ENCODE measurements at regions not wholly inside any gene's neighbourhood (a gene's known extent, or its start where the extent isn't known, plus 50 kb on each side); places are given as distances from the start of the nearest gene placed in this dataset.
A peak's percentile ranks its signal among the peaks of the same experiment; 100 is the strongest.

DNA sequence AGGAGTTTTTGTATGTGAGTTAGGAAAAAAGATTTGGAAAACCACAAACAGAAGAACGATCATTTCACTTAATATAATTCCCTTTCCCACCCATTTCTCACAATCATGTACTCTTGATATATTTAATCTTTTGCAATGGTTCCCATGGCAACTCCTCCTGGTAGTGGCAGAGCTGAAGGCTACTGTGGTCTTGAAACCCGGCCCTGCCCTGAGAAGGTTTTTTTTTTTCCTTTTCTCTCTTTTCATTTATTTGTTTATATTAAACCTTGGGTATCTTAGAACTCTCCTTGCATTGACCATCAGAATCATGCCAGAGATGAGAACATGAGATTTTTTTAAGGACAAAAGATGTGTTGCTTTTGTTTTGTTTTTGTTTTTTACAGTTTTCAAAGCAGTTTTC is 566.1 kb upstream of the NRP1 start:
- H3K9me3 ChIP-seq (ENCODE audit: low read depth, low read length): no peaks in the 10 kb centered on the region
- no peaks in the 10 kb centered on the region for H3K36me3 ChIP-seq (ENCODE audit: insufficient read depth, low read length)
- peak overlapping the region; percentile 56 for H3K4me2 ChIP-seq (ENCODE audit: insufficient read depth, low read length)
- H4K20me1 ChIP-seq (ENCODE audit: insufficient read depth, low read length): no peaks in the 10 kb centered on the region
- H3K27me3 ChIP-seq (ENCODE audit: insufficient read depth, low read length): peaks cover 6% of the 10 kb centered on the region
- no peak overlapping the region for H2AFZ ChIP-seq (ENCODE audit: low read length)
- no peak for TF ChIP-seq CTCF (IDR thresholded peaks at IDR 0.05; ENCODE audit: extremely low read depth, low read depth, low read length)
- H3K27ac ChIP-seq (ENCODE audit: low read depth, low read length): peak overlapping the region; percentile 67
- H3K4me3 ChIP-seq (ENCODE audit: insufficient read depth, low read length): no peak overlapping the region
- peaks cover 13% of the 10 kb centered on the region for H3K4me1 ChIP-seq (ENCODE audit: insufficient read depth, low read length)
- no peaks in the 10 kb centered on the region for H3K79me2 ChIP-seq (ENCODE audit: insufficient read depth, low read length)
- DNase-seq (ENCODE audit: insufficient read length, low spot score, missing footprints): no peak

GRCh38 chr10:33899578-33900531 is 565.4 kb upstream of the NRP1 start:
- Histone ChIP-seq H3K36me3 (ENCODE audit: insufficient read depth, low read length) (no peaks in the 10 kb centered on the region), H3K4me2 (ENCODE audit: insufficient read depth, low read length) (no peak overlapping the region), H3K4me3 (ENCODE audit: insufficient read depth, low read length) (no peak overlapping the region), H3K79me2 (ENCODE audit: insufficient read depth, low read length) (no peaks in the 10 kb centered on the region), H2AFZ (ENCODE audit: low read length) (no peak overlapping the region), H3K9me3 (ENCODE audit: low read depth, low read length) (no peaks in the 10 kb centered on the region), H3K27me3 (ENCODE audit: insufficient read depth, low read length) (peaks cover 3% of the 10 kb centered on the region), H4K20me1 (ENCODE audit: insufficient read depth, low read length) (no peaks in the 10 kb centered on the region), H3K27ac (ENCODE audit: low read depth, low read length) (no peak overlapping the region), H3K4me1 (ENCODE audit: insufficient read depth, low read length) (peaks cover 13% of the 10 kb centered on the region)
- no peak for DNase-seq (ENCODE audit: insufficient read length, low spot score, missing footprints)
- no peak for TF ChIP-seq CTCF (IDR thresholded peaks at IDR 0.05; ENCODE audit: extremely low read depth, low read depth, low read length)

DNA sequence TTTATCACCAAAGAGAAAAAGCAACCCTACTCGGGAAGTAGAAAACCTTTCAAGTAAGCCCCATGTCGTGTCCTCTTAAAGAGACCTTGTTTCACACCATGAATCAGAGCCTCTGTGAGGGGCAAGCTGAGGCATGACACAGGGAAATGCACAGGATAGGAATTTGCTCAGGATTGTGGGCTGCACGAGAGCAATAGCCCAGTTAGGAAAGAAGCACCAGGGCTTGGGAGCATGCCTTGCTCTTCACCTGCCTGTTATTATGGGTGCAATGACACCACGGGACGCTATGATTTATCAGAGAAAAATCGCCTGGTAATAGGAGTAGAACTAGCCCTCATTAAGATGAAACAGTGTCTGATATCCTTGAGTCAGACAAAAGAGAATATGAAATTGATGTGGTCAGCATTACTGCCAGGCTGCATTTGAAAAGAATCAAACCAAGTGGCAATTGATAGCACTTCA is 562.9 kb upstream of the NRP1 start:
- Histone ChIP-seq H3K9me3 (ENCODE audit: low read depth, low read length) (no peaks in the 10 kb centered on the region), H3K36me3 (ENCODE audit: insufficient read depth, low read length) (no peaks in the 10 kb centered on the region), H3K79me2 (ENCODE audit: insufficient read depth, low read length) (no peaks in the 10 kb centered on the region), H3K4me2 (ENCODE audit: insufficient read depth, low read length) (peak overlapping the region; percentile 19), H3K27me3 (ENCODE audit: insufficient read depth, low read length) (no peaks in the 10 kb centered on the region), H3K4me1 (ENCODE audit: insufficient read depth, low read length) (peaks cover 13% of the 10 kb centered on the region), H4K20me1 (ENCODE audit: insufficient read depth, low read length) (no peaks in the 10 kb centered on the region), H2AFZ (ENCODE audit: low read length) (no peak overlapping the region), H3K27ac (ENCODE audit: low read depth, low read length) (no peak overlapping the region), H3K4me3 (ENCODE audit: insufficient read depth, low read length) (no peak overlapping the region)
- TF ChIP-seq CTCF (IDR thresholded peaks at IDR 0.05; ENCODE audit: extremely low read depth, low read depth, low read length): no peak
- no peak for DNase-seq (ENCODE audit: insufficient read length, low spot score, missing footprints)

DNA sequence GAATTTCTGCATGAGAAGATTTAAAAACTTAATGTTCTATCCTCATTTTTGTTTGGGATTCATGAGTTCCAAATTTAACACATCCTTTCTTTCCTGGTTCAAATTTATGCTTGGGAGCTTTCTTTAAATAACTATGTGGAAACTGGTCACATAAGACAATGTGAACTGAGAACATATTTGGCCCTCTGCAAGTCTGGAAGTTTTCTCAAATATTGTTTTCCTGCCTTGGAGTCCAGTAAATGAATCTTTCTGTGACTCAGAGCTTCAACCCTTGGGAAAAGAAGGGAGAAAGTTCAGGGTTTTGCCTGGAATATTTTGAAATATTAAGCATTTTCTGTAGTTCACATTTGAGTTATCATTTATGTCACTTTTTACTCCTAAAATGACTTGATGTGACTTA is 559.0 kb upstream of the NRP1 start:
- DNase-seq (ENCODE audit: insufficient read length, low spot score, missing footprints): peak; percentile 73
- peaks cover 2% of the 10 kb centered on the region for H3K4me1 ChIP-seq (ENCODE audit: insufficient read depth, low read length)
- TF ChIP-seq CTCF (IDR thresholded peaks at IDR 0.05; ENCODE audit: extremely low read depth, low read depth, low read length): no peak

More for the DNA sequence above, 559.0 kb upstream of the NRP1 start:
- H3K27me3 ChIP-seq (ENCODE audit: insufficient read depth, low read length): no peaks in the 10 kb centered on the region
- H3K4me2 ChIP-seq (ENCODE audit: insufficient read depth, low read length): no peak overlapping the region
- no peak overlapping the region for H2AFZ ChIP-seq (ENCODE audit: low read length)
- no peak overlapping the region for H3K4me3 ChIP-seq (ENCODE audit: insufficient read depth, low read length)
- no peak overlapping the region for H3K27ac ChIP-seq (ENCODE audit: low read depth, low read length)
- H4K20me1 ChIP-seq (ENCODE audit: insufficient read depth, low read length): no peaks in the 10 kb centered on the region
- H3K79me2 ChIP-seq (ENCODE audit: insufficient read depth, low read length): no peaks in the 10 kb centered on the region
- no peaks in the 10 kb centered on the region for H3K36me3 ChIP-seq (ENCODE audit: insufficient read depth, low read length)
- H3K9me3 ChIP-seq (ENCODE audit: low read depth, low read length): no peaks in the 10 kb centered on the region

Data from osteoblast (primary cell).